ENCODE measurements at regions not wholly inside any gene's neighbourhood (a gene's known extent, or its start where the extent isn't known, plus 50 kb on each side); places are given as distances from the start of the nearest gene placed in this dataset.

GRCh38 chr14:31943217-31943799 lies 133.8 kb upstream of the ARHGAP5 start:
- no peak overlapping the region for H3K4me3 ChIP-seq (ENCODE audit: low read depth, low read length)
- no peak for TF ChIP-seq CTCF (IDR thresholded peaks at IDR 0.05; ENCODE audit: borderline replicate concordance, insufficient read depth, low read depth, low read length)

GRCh38 chr14:31943861-31944255 lies 133.2 kb upstream of the ARHGAP5 start:
- TF ChIP-seq CTCF (IDR thresholded peaks at IDR 0.05; ENCODE audit: borderline replicate concordance, insufficient read depth, low read depth, low read length) = no peak
- H3K4me3 ChIP-seq (ENCODE audit: low read depth, low read length) = no peak overlapping the region

- no peak for TF ChIP-seq CTCF (IDR thresholded peaks at IDR 0.05; ENCODE audit: borderline replicate concordance, insufficient read depth, low read depth, low read length)
- H3K4me3 ChIP-seq (ENCODE audit: low read depth, low read length) = no peak overlapping the region
These were observed 132.6 kb upstream of the ARHGAP5 start for GRCh38 chr14:31944256-31945073.

GRCh38 chr14:31945074-31945613 lies 132.0 kb upstream of the ARHGAP5 start:
- H3K4me3 ChIP-seq (ENCODE audit: low read depth, low read length) = no peak overlapping the region
- TF ChIP-seq CTCF (IDR thresholded peaks at IDR 0.05; ENCODE audit: borderline replicate concordance, insufficient read depth, low read depth, low read length) = no peak

GRCh38 chr14:31945701-31946100 lies 131.4 kb upstream of the ARHGAP5 start:
- no peak overlapping the region for H3K4me3 ChIP-seq (ENCODE audit: low read depth, low read length)
- no peak for TF ChIP-seq CTCF (IDR thresholded peaks at IDR 0.05; ENCODE audit: borderline replicate concordance, insufficient read depth, low read depth, low read length)

GRCh38 chr14:31947076-31947475 lies 130.0 kb upstream of the ARHGAP5 start:
- no peak overlapping the region for H3K4me3 ChIP-seq (ENCODE audit: low read depth, low read length)
- no peak for TF ChIP-seq CTCF (IDR thresholded peaks at IDR 0.05; ENCODE audit: borderline replicate concordance, insufficient read depth, low read depth, low read length)

Measured in GM12875 (cell line).